ENCODE measurements at regions not wholly inside any gene's neighbourhood (a gene's known extent, or its start where the extent isn't known, plus 50 kb on each side); places are given as distances from the start of the nearest gene placed in this dataset.

- DNase-seq: no peak
Observed at GRCh38 chr2:129059476-129059875, 740.8 kb upstream of the HS6ST1 start.

- no peak for DNase-seq
Observed at GRCh38 chr2:129061069-129061768, 742.6 kb upstream of the HS6ST1 start.

- no peak for DNase-seq
Observed at GRCh38 chr2:129061769-129062121, 743.1 kb upstream of the HS6ST1 start.

- DNase-seq: no peak
Observed at GRCh38 chr2:129062146-129062912, 743.7 kb upstream of the HS6ST1 start.

GRCh38 chr2:129067070-129067469 lies 748.4 kb upstream of the HS6ST1 start:
- no peak for DNase-seq

- DNase-seq: no peak
Observed at GRCh38 chr2:129067953-129068352, 749.3 kb upstream of the HS6ST1 start.

GRCh38 chr2:129068543-129068942 lies 749.9 kb upstream of the HS6ST1 start:
- no peak for DNase-seq

- DNase-seq: no peak
Observed at GRCh38 chr2:129069875-129070594, 751.4 kb upstream of the HS6ST1 start.

GRCh38 chr2:129070663-129071062 lies 752.0 kb upstream of the HS6ST1 start:
- no peak for DNase-seq

GRCh38 chr2:129071531-129071930 lies 752.9 kb upstream of the HS6ST1 start:
- DNase-seq: no peak

- DNase-seq: no peak
Observed at GRCh38 chr2:129074298-129074920, 755.7 kb upstream of the HS6ST1 start.

- no peak for DNase-seq
Observed at GRCh38 chr2:129078548-129078947, 759.9 kb upstream of the HS6ST1 start.

- no peak for DNase-seq
Observed at GRCh38 chr2:129080715-129081476, 762.2 kb upstream of the HS6ST1 start.

- DNase-seq: no peak
Observed at GRCh38 chr2:129085386-129085785, 766.7 kb upstream of the HS6ST1 start.

GRCh38 chr2:129087133-129087813 lies 768.6 kb upstream of the HS6ST1 start:
- DNase-seq: no peak

GRCh38 chr2:129091620-129092019 lies 773.0 kb upstream of the HS6ST1 start:
- no peak for DNase-seq

- no peak for DNase-seq
Observed at GRCh38 chr2:129092956-129093355, 774.3 kb upstream of the HS6ST1 start.

GRCh38 chr2:129101186-129101585 lies 782.5 kb upstream of the HS6ST1 start:
- no peak for DNase-seq

GRCh38 chr2:129103936-129104878 lies 785.5 kb upstream of the HS6ST1 start:
- DNase-seq: no peak

- DNase-seq: no peak
Observed at GRCh38 chr2:129112181-129112580, 793.5 kb upstream of the HS6ST1 start.

GRCh38 chr2:129113776-129114175 lies 795.1 kb upstream of the HS6ST1 start:
- no peak for DNase-seq
